Rectal smooth muscle tissue (tissue), 1 donor: ENCODE measurements at regions not wholly inside any gene's neighbourhood (a gene's known extent, or its start where the extent isn't known, plus 50 kb on each side); places are given as distances from the start of the nearest gene placed in this dataset.
"Not testable (repeated sequence)": the region's sequence is repeated elsewhere in the genome, so short reads cannot be mapped to it uniquely, and the experiment has no call there.

ENCODE experiments used
- H3K27ac ChIP-seq: one replicate; pipeline ENCODE4 v1.7.0; 2013; ENCODE audit warnings: low read depth, low read length, inconsistent platforms
- H3K27me3 ChIP-seq: one replicate; pipeline ENCODE4 v1.7.0; 2013; ENCODE audit warnings: low read length; ENCODE audit not compliant: control insufficient read depth, insufficient read depth
- H3K36me3 ChIP-seq: one replicate; pipeline ENCODE4 v1.7.0; 2013; ENCODE audit warnings: low read length; ENCODE audit not compliant: control insufficient read depth, insufficient read depth
- H3K4me1 ChIP-seq: one replicate; pipeline ENCODE4 v1.7.0; 2013; ENCODE audit warnings: low read length; ENCODE audit not compliant: control insufficient read depth, insufficient read depth
- H3K4me3 ChIP-seq: one replicate; pipeline ENCODE4 v1.7.0; 2013; ENCODE audit warnings: low read length
- H3K9ac ChIP-seq: one replicate; pipeline ENCODE4 v1.7.0; 2013; ENCODE audit warnings: low read length

GRCh38 chrX:45615591-45615990 is 414.9 kb upstream of the DIPK2B start:
- H3K27me3 ChIP-seq, H3K9ac ChIP-seq, H3K27ac ChIP-seq, H3K4me3 ChIP-seq, H3K4me1 ChIP-seq, H3K36me3 ChIP-seq: not testable (repeated sequence)

GRCh38 chrX:45614853-45615252 is 414.2 kb upstream of the DIPK2B start:
- Histone ChIP-seq H3K36me3 (no peaks in the 10 kb centered on the region), H3K9ac (no peak overlapping the region), H3K27ac (no peak overlapping the region), H3K4me1 (no peaks in the 10 kb centered on the region), H3K27me3 (no peaks in the 10 kb centered on the region), H3K4me3 (no peak overlapping the region)

- Histone ChIP-seq H3K9ac (no peak overlapping the region), H3K36me3 (no peaks in the 10 kb centered on the region), H3K4me1 (no peaks in the 10 kb centered on the region), H3K4me3 (no peak overlapping the region), H3K27ac (no peak overlapping the region), H3K27me3 (no peaks in the 10 kb centered on the region)
Observed at GRCh38 chrX:45602151-45602550, 401.5 kb upstream of the DIPK2B start.

GRCh38 chrX:45601052-45601451 is 400.4 kb upstream of the DIPK2B start:
- H3K9ac ChIP-seq = no peak overlapping the region
- H3K27me3 ChIP-seq = no peaks in the 10 kb centered on the region
- no peak overlapping the region for H3K27ac ChIP-seq
- H3K36me3 ChIP-seq = no peaks in the 10 kb centered on the region
- H3K4me3 ChIP-seq = no peak overlapping the region
- no peaks in the 10 kb centered on the region for H3K4me1 ChIP-seq

- Histone ChIP-seq H3K36me3 (no peaks in the 10 kb centered on the region), H3K4me1 (no peaks in the 10 kb centered on the region), H3K9ac (no peak overlapping the region), H3K27ac (no peak overlapping the region), H3K27me3 (no peaks in the 10 kb centered on the region), H3K4me3 (no peak overlapping the region)
Observed at GRCh38 chrX:45598861-45599260, 398.2 kb upstream of the DIPK2B start.

- H3K27me3 ChIP-seq = no peaks in the 10 kb centered on the region
- no peaks in the 10 kb centered on the region for H3K4me1 ChIP-seq
- H3K4me3 ChIP-seq = no peak overlapping the region
- no peak overlapping the region for H3K27ac ChIP-seq
- H3K36me3 ChIP-seq = no peaks in the 10 kb centered on the region
- no peak overlapping the region for H3K9ac ChIP-seq
Observed at GRCh38 chrX:45596188-45596808, 395.6 kb upstream of the DIPK2B start.

- no peak overlapping the region for H3K9ac ChIP-seq
Observed at GRCh38 chrX:45592101-45592500, 391.4 kb upstream of the DIPK2B start.

GRCh38 chrX:45591650-45592049 is 391.0 kb upstream of the DIPK2B start:
- Histone ChIP-seq H3K36me3 (no peaks in the 10 kb centered on the region), H3K9ac (no peak overlapping the region)

More at GRCh38 chrX:45592101-45592500, 391.4 kb upstream of the DIPK2B start:
- no peaks in the 10 kb centered on the region for H3K27me3 ChIP-seq
- H3K4me3 ChIP-seq = no peak overlapping the region
- no peaks in the 10 kb centered on the region for H3K4me1 ChIP-seq
- H3K27ac ChIP-seq = no peak overlapping the region
- no peaks in the 10 kb centered on the region for H3K36me3 ChIP-seq

GRCh38 chrX:45584717-45585116 is 384.0 kb upstream of the DIPK2B start:
- no peaks in the 10 kb centered on the region for H3K36me3 ChIP-seq
- H3K4me3 ChIP-seq = no peak overlapping the region

More at GRCh38 chrX:45591650-45592049, 391.0 kb upstream of the DIPK2B start:
- Histone ChIP-seq H3K27me3 (no peaks in the 10 kb centered on the region), H3K4me3 (no peak overlapping the region), H3K27ac (no peak overlapping the region), H3K4me1 (no peaks in the 10 kb centered on the region)

GRCh38 chrX:45577361-45577760 is 376.7 kb upstream of the DIPK2B start:
- H3K27me3 ChIP-seq = no peaks in the 10 kb centered on the region
- no peak overlapping the region for H3K4me3 ChIP-seq
- H3K4me1 ChIP-seq = no peaks in the 10 kb centered on the region
- H3K9ac ChIP-seq = no peak overlapping the region
- no peak overlapping the region for H3K27ac ChIP-seq
- H3K36me3 ChIP-seq = no peaks in the 10 kb centered on the region

More at GRCh38 chrX:45584717-45585116, 384.0 kb upstream of the DIPK2B start:
- Histone ChIP-seq H3K4me1 (no peaks in the 10 kb centered on the region), H3K27ac (no peak overlapping the region), H3K9ac (no peak overlapping the region), H3K27me3 (no peaks in the 10 kb centered on the region)

GRCh38 chrX:45571453-45571852 is 370.8 kb upstream of the DIPK2B start:
- Histone ChIP-seq H3K4me3 (no peak overlapping the region), H3K27ac (no peak overlapping the region), H3K4me1 (no peaks in the 10 kb centered on the region), H3K27me3 (peaks cover 3% of the 10 kb centered on the region), H3K9ac (no peak overlapping the region), H3K36me3 (no peaks in the 10 kb centered on the region)

GRCh38 chrX:45566456-45566855 is 365.8 kb upstream of the DIPK2B start:
- peaks cover 3% of the 10 kb centered on the region for H3K27me3 ChIP-seq
- H3K36me3 ChIP-seq = no peaks in the 10 kb centered on the region
- H3K4me1 ChIP-seq = no peaks in the 10 kb centered on the region
- no peak overlapping the region for H3K27ac ChIP-seq
- H3K9ac ChIP-seq = no peak overlapping the region
- no peak overlapping the region for H3K4me3 ChIP-seq

GRCh38 chrX:45557387-45557786 is 356.7 kb upstream of the DIPK2B start:
- H3K4me3 ChIP-seq = no peak overlapping the region
- H3K9ac ChIP-seq = no peak overlapping the region
- no peaks in the 10 kb centered on the region for H3K27me3 ChIP-seq
- no peaks in the 10 kb centered on the region for H3K4me1 ChIP-seq
- H3K36me3 ChIP-seq = no peaks in the 10 kb centered on the region
- H3K27ac ChIP-seq = no peak overlapping the region
